ENCODE measurements at regions not wholly inside any gene's neighbourhood (a gene's known extent, or its start where the extent isn't known, plus 50 kb on each side); places are given as distances from the start of the nearest gene placed in this dataset.

DNA sequence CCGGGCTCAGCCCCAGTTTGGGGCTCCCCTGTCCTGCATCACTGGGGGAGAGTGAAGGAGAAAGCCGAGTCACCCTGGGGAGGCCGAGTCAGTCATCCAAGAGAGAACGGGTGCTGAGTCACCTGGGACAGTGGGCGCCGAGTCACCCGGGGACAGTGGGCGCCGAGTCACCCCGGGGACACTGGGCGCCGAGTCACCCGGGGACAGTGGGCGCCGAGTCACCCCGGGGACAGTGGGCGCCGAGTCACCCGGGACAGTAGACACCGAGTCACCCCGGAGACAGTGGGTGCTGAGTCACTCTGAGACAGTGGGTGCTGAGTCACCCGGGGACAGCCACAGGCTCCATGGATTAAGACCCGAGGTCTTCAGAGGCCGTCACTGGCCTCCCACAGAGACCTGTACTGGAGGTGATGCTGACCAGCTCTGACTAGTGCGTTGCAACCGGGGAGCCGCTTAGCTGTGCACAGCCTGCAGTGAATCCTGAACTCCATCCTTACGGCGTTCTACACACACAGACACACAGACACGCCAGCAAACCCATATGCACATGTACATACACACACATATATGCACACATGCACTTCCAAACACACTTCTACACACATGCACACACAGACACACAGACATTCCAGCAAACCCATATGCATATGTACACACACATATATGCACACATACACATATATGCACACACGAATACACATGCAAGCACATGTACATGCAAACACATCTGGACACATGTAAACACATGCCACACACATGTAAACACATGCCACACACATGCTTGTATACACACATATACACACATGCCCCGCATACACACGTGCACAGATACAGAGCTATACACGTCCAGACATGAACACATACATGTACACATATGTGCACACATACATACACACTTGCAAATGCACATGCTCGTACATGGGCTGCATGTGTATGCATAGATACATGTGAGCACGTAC, 64.9 kb upstream of the GALNT9 start:
- DNase-seq (ENCODE audit: low read depth, low spot score) = no peak
- no peak overlapping the region for H3K4me3 ChIP-seq (ENCODE audit: low read depth, low read length)
- in situ Hi-C loops (cut with HindIII; ENCODE audit: low sequenced_read_pairs) = no loop called here
- TF ChIP-seq, protein P1, sequence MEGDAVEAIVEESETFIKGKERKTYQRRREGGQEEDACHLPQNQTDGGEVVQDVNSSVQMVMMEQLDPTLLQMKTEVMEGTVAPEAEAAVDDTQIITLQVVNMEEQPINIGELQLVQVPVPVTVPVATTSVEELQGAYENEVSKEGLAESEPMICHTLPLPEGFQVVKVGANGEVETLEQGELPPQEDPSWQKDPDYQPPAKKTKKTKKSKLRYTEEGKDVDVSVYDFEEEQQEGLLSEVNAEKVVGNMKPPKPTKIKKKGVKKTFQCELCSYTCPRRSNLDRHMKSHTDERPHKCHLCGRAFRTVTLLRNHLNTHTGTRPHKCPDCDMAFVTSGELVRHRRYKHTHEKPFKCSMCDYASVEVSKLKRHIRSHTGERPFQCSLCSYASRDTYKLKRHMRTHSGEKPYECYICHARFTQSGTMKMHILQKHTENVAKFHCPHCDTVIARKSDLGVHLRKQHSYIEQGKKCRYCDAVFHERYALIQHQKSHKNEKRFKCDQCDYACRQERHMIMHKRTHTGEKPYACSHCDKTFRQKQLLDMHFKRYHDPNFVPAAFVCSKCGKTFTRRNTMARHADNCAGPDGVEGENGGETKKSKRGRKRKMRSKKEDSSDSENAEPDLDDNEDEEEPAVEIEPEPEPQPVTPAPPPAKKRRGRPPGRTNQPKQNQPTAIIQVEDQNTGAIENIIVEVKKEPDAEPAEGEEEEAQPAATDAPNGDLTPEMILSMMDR (IDR thresholded peaks at IDR 0.05; ENCODE audit: low read depth, low read length) = no peak

DNA sequence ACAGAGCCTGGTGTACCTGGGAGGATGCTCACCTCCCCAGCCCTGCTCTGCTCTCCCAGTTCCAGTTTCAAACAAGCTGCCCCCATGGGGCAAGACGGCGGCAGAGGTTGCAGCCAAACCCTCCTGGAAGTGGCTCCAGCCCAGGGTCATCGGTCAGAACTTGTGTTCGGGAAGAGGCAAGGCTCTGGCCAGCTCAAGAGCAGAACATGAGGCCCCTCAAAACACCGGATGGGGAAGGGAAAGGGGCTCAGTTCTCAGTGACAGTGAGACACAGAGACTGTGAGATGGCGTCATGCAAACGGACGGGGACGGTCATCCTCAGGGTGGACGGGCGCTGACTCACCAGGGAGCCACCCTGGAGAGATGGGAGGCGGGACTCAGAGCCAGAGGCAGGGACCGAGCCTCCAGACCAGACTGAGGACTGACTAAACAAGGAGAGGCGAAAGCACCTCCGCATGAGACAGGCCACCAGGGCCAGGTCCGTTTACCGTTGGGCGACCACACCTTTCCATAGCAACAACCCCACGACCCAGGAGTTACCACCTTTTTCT, 63.9 kb upstream of the GALNT9 start:
- DNase-seq (ENCODE audit: low read depth, low spot score) = no peak
- TF ChIP-seq, protein P1 (IDR thresholded peaks at IDR 0.05; ENCODE audit: low read depth, low read length) = no peak
- in situ Hi-C loops (cut with HindIII; ENCODE audit: low sequenced_read_pairs) = no loop called here
- H3K4me3 ChIP-seq (ENCODE audit: low read depth, low read length) = no peak overlapping the region

DNA sequence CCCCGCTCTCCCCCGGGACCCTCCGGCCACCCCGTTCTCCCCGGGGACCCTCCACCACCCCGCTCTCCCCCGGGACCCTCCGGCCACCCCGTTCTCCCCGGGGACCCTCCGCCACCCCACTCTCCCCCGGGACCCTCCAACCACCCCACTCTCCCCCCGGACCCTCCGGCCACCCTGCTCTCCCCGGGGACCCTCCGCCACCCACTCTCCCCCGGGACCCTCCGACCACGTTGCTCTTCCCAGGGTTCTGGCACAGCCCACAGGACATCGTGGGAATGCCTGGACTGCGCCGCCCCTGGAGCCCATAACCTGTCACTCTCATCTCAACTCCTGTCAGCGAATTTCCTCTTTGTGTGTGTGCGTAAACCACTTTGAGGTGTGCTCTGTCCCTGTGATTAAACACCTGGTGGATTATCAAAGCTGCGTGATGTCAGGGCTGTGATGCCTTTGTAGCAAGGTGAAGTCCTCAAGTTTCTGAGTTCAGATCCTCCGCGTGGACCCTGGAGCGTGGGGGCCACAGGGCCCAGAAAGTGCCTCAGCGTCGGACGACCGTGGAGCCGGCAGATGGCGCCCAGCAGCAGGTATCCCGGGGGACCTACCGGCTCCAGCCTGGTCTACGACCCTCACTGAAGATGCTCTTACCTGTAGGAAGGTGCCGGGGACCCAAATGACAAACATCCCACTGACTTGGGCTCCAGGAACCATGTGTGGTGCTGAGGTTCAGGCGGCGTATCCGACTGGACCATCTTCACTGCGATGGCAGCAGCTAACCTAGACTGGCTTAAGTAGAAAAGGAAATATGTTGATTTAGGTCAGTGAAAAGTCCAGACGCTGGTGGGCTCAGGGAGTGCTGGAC, 63.2 kb upstream of the GALNT9 start:
- TF ChIP-seq, protein P1 (IDR thresholded peaks at IDR 0.05; ENCODE audit: low read depth, low read length) = no peak
- in situ Hi-C loops (cut with HindIII; ENCODE audit: low sequenced_read_pairs) = no loop called here

DNA sequence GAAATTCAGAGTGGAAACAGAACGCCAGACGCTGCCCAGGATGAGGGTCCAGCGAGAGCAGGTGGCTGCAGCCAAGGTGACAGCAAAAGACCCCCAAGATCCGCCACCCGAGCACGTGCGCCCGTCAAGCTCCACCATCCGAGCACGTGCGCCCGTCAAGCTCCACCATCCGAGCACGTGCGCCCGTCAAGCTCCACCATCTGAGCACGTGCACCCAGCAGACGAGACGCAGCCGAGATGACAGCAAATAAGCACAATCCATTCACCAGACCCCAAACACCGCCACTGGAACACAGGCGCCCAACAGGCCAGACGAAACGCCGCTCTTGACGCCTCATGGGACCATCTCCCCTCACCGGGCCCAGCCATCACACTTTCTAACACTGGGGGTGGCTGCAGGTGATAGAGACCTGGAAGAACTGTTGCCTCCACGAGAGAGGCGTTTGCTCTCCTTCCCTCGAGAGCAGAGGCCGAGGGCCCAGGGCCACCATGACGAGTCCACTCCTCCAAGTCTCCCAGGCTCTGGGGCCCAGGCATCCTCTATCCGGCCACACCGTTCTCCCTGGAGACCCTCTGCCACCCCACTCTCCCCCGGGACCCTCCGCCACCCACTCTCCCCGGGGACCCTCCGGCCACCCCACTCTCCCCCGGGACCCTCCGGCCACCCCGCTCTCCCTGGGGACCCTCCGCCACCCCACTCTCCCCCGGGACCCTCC, 62.1 kb upstream of the GALNT9 start:
- H3K4me3 ChIP-seq (ENCODE audit: low read depth, low read length) = no peak overlapping the region
- TF ChIP-seq, protein P1 (IDR thresholded peaks at IDR 0.05; ENCODE audit: low read depth, low read length) = no peak
- in situ Hi-C loops (cut with HindIII; ENCODE audit: low sequenced_read_pairs) = no loop called here
- no peak for DNase-seq (ENCODE audit: low read depth, low spot score)

More for the DNA sequence above, 63.2 kb upstream of the GALNT9 start:
- no peak overlapping the region for H3K4me3 ChIP-seq (ENCODE audit: low read depth, low read length)
- DNase-seq (ENCODE audit: low read depth, low spot score) = no peak

DNA sequence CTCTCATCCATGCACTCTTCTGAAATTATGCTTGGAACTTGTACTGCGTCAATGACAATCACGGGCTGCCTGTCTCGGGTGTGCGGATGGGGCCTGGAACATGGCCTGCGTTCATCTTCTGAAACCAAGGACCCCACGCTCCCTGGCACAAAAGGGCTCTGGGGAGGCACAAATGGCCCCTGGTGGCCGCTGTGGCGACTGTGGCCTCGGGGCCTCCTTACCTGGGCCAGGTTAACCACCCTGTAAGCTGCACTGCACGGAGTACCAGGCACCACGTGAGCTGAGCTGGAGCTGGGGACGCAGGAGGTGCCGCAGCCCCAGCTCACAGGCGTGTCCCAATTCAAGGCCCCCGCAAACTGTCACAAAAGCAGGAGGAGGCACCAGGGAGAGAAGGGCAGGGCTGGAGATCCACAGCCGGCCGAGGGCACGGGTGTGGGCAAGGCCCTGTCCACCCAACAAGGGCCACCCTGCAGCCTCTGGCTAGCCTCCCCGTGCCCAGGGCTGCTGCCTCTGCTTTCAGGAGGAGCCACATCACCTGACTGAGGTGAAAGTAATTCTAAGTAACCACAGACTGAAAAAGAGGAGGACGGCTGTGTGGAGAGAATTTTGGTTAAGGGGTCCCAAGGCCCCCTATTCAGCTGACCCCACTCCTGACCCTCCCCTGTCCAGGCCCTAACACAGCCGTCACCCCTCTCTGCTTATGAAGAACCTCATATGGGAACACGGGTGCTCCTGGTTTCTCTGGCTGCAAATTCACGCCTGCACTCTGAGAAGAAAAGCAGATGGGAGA, 61.1 kb upstream of the GALNT9 start:
- H3K4me3 ChIP-seq (ENCODE audit: low read depth, low read length) = no peak overlapping the region
- in situ Hi-C loops (cut with HindIII; ENCODE audit: low sequenced_read_pairs) = no loop called here
- DNase-seq (ENCODE audit: low read depth, low spot score) = no peak
- TF ChIP-seq, protein P1 (IDR thresholded peaks at IDR 0.05; ENCODE audit: low read depth, low read length) = no peak

Data from astrocyte of the spinal cord (primary cell).